ENCODE measurements at regions not wholly inside any gene's neighbourhood (a gene's known extent, or its start where the extent isn't known, plus 50 kb on each side); places are given as distances from the start of the nearest gene placed in this dataset.
A peak's percentile ranks its signal among the peaks of the same experiment; 100 is the strongest.

DNA sequence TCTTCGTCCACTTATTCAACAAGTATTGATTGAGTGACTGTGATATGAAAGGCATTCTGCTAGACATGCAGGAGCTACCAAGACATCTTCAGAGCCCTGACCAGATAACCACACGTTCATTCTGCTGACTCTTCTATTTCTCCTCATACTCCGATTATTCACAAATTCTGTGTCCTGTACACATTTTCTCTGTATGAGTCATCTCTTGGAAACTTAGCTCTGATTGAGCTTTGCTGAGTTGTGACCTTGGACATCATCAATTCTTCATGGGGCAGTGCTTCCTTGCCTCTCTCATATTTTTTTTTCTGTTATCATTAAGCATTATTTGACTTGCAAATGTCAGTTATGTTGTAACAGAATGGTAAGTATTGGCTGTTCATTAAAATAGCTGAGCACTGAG is 351.6 kb upstream of the CNR1 start:
- 28 to 38% (median 32%) methylated on average over 3 of the region's 3 CpGs for WGBS, 4 donors

DNA sequence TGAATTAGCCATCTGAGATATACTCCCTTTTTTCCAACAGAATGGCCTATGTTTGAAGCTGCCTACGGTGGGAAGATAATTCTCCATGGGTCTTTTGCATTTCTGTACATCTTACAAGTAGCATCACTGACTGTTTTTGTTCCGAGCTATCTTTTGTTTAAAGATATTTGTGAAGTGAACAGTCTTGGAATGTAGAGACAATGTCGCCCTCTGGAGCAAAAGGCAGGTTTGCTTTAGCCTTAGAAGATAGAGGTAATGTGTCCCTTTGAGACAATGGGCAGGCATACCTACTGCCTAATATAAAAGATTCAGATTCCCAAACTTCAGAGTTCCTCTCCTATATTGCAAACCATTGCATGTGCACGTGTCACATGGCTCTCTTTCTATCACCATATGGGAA is 347.8 kb upstream of the CNR1 start:
- peaks cover 0 to 2% of the 10 kb centered on the region in 2 donors for H3K4me1 ChIP-seq (replicated peaks in 1 of 2)
- intact Hi-C loops (cut with DNase I) = no loop called here
- no peak overlapping the region for H3K4me3 ChIP-seq
- H3K36me3 ChIP-seq (replicated peaks in 1 of 2) = no peaks in the 10 kb centered on the region
- H3K27ac ChIP-seq = no peak overlapping the region
- no peak for DNase-seq
- no peaks in the 10 kb centered on the region for H3K9me3 ChIP-seq (replicated peaks in 1 of 3)
- TF ChIP-seq, protein P1, sequence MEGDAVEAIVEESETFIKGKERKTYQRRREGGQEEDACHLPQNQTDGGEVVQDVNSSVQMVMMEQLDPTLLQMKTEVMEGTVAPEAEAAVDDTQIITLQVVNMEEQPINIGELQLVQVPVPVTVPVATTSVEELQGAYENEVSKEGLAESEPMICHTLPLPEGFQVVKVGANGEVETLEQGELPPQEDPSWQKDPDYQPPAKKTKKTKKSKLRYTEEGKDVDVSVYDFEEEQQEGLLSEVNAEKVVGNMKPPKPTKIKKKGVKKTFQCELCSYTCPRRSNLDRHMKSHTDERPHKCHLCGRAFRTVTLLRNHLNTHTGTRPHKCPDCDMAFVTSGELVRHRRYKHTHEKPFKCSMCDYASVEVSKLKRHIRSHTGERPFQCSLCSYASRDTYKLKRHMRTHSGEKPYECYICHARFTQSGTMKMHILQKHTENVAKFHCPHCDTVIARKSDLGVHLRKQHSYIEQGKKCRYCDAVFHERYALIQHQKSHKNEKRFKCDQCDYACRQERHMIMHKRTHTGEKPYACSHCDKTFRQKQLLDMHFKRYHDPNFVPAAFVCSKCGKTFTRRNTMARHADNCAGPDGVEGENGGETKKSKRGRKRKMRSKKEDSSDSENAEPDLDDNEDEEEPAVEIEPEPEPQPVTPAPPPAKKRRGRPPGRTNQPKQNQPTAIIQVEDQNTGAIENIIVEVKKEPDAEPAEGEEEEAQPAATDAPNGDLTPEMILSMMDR (IDR thresholded peaks at IDR 0.05) = no peak
- no peak for TF ChIP-seq POLR2A (IDR thresholded peaks at IDR 0.05)
- H3K27me3 ChIP-seq = no peaks in the 10 kb centered on the region
- 82 to 100% (median 89%) methylated on average over 4 of the region's 4 CpGs for WGBS, 4 donors

More for the DNA sequence above, 351.6 kb upstream of the CNR1 start:
- Histone ChIP-seq H3K36me3 (replicated peaks in 1 of 2) (no peaks in the 10 kb centered on the region), H3K27ac (no peak overlapping the region), H3K27me3 (no peaks in the 10 kb centered on the region), H3K4me3 (no peak overlapping the region), H3K9me3 (replicated peaks in 1 of 3) (no peaks in the 10 kb centered on the region), H3K4me1 (replicated peaks in 1 of 2) (peaks cover 0 to 2% of the 10 kb centered on the region in 2 donors)
- DNase-seq = peak in 4 of 7 donors; percentile 21 to 49 (median 27)
- intact Hi-C loops (cut with DNase I) = no loop called here
- TF ChIP-seq, protein P1 (IDR thresholded peaks at IDR 0.05) = no peak
- no peak for TF ChIP-seq POLR2A (IDR thresholded peaks at IDR 0.05)

DNA sequence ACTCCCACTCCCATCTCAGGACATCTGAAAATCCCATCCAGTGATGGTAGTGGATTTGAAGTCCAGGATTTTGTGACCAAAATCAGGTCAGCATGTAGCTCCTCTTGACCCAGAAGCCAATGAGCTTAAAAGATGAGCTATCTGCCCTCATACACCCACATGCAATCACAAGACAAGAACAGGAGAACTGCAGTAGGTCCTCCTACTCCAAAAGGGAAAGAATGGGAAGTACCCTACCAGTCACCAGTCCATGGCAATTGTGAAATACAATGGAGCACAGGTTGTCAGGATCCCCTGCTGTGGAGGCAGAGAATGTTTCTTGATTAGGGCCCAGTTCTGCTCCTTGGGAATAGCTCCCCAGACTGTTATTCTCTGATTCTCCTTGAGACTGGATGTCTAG is 347.3 kb upstream of the CNR1 start:
- intact Hi-C loops (cut with DNase I) = no loop called here
- no peak overlapping the region for H3K4me3 ChIP-seq
- TF ChIP-seq, protein P1 (IDR thresholded peaks at IDR 0.05) = no peak
- TF ChIP-seq POLR2A (IDR thresholded peaks at IDR 0.05) = no peak
- no peak for DNase-seq
- no peaks in the 10 kb centered on the region for H3K36me3 ChIP-seq (replicated peaks in 1 of 2)
- H3K9me3 ChIP-seq (replicated peaks in 1 of 3) = no peaks in the 10 kb centered on the region
- no peaks in the 10 kb centered on the region for H3K27me3 ChIP-seq
- peaks cover 0 to 2% of the 10 kb centered on the region in 2 donors for H3K4me1 ChIP-seq (replicated peaks in 1 of 2)
- no peak overlapping the region for H3K27ac ChIP-seq

DNA sequence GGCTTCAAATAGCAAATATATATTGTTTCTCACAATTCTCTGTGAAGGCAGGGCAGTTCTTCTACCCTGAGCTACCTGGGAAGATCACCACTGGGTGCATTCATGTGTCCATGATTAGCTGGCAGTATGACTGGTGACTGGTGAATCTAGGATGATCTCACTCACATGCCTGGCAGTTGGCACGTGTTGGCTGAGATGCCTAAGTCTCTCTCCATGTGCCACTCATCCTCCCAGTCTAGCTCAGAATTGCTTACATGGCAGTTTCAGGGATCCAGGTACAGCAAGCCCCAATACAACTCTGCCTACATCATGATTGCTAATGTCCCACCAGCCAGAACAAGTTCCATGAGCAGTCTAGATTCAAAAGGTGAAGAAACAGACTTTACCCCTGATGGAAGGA is 346.8 kb upstream of the CNR1 start:
- H3K27me3 ChIP-seq = no peaks in the 10 kb centered on the region
- DNase-seq = no peak
- no peaks in the 10 kb centered on the region for H3K9me3 ChIP-seq (replicated peaks in 1 of 3)
- H3K4me3 ChIP-seq = no peak overlapping the region
- H3K36me3 ChIP-seq (replicated peaks in 1 of 2) = no peaks in the 10 kb centered on the region
- TF ChIP-seq, protein P1 (IDR thresholded peaks at IDR 0.05) = no peak
- TF ChIP-seq POLR2A (IDR thresholded peaks at IDR 0.05) = no peak
- WGBS, 4 donors = 53 to 70% (median 60%) methylated on average over 1 of the region's 1 CpG; no CpG with 5 or more reads in 1 of the 4 donors
- intact Hi-C loops (cut with DNase I) = no loop called here
- no peak overlapping the region for H3K27ac ChIP-seq
- H3K4me1 ChIP-seq (replicated peaks in 1 of 2) = no peaks in the 10 kb centered on the region
